Keratinocyte (primary cell): ENCODE measurements at regions not wholly inside any gene's neighbourhood (a gene's known extent, or its start where the extent isn't known, plus 50 kb on each side); places are given as distances from the start of the nearest gene placed in this dataset.

ENCODE experiments used
- CTCF ChIP-seq, 3 experiments: IDR thresholded peaks in 1 of 3; conservative IDR thresholded peaks in 1 of 3; optimal IDR thresholded peaks in 1 of 3; 2 replicates in 2 of 3; 3 replicates in 1 of 3; pipeline versions ENCODE3 to v1.5.1; 2011; ENCODE audit warnings: low read length in 3 of 3, mild to moderate bottlenecking in 3 of 3, moderate library complexity in 2 of 3, control low read depth in 1 of 3, inconsistent platforms in 1 of 3; ENCODE audit not compliant: insufficient read depth in 2 of 3; ENCODE audit errors: extremely low read depth in 1 of 3
- EZH2 ChIP-seq: IDR thresholded peaks from one replicate; pipeline ENCODE4 v1.6.1; 2012; ENCODE audit warnings: inconsistent platforms, mild to moderate bottlenecking, low read length, moderate library complexity

- TF ChIP-seq EZH2 (no peak), CTCF (optimal IDR thresholded peaks at IDR 0.05 in 1 of 3, IDR thresholded peaks at IDR 0.05 in 1 of 3, conservative IDR thresholded peaks at IDR 0.05 in 1 of 3; ENCODE audit: extremely low read depth in 1 of 3, insufficient read depth in 2 of 3, low read length in 3 of 3) (no peak)
These were observed 108.7 kb upstream of the ACTRT2 start for GRCh38 chr1:2912424-2913061.
